H1 (cell line): ENCODE measurements at regions not wholly inside any gene's neighbourhood (a gene's known extent, or its start where the extent isn't known, plus 50 kb on each side); places are given as distances from the start of the nearest gene placed in this dataset.

Experiments used
- CTCF ChIA-PET: fragments of 300-600 bp; sonication (Branson Sonifier 250); formaldehyde crosslinking; loops from one replicate; lab custom pipeline; 2021; ENCODE audit not compliant: partially characterized antibody; lab: Charles Lee
- POLR2A ChIA-PET: fragments of 300-600 bp; sonication (Branson Sonifier 250); formaldehyde crosslinking; loops from one replicate; lab custom pipeline; 2021; ENCODE audit warnings: inconsistent platforms; ENCODE audit not compliant: partially characterized antibody; lab: Charles Lee
- DNase-seq, 2 experiments: peaks; one replicate each; pipeline versions ENCODE4 v3.0.0 to v3.0.0-alpha.2; 2010 to 2022; ENCODE audit warnings: low spot score in 2 of 2, low read depth in 1 of 2, mixed read lengths in 1 of 2
- FAIRE-seq: peaks from 2 replicates; lab custom pipeline; 2011; peaks lifted over from hg19 to GRCh38; lab: Jason Lieb, UNC
- H2AFZ ChIP-seq: 2 replicates; pipeline ENCODE4 v1.8.1; 2012; ENCODE audit warnings: low read length, inconsistent platforms
- H2AK5ac ChIP-seq: 2 replicates; pipeline ENCODE4 v1.6.1; 2013; ENCODE audit warnings: low read depth, low read length
- H2BK120ac ChIP-seq: replicated peaks from 2 replicates; pipeline ENCODE3; 2013; ENCODE audit warnings: low read depth, low read length, inconsistent platforms
- H2BK12ac ChIP-seq: 2 replicates; pipeline ENCODE4 v1.6.1; 2013; ENCODE audit warnings: low read depth, low read length
- H2BK15ac ChIP-seq: 2 replicates; pipeline ENCODE4 v1.6.1; 2013; ENCODE audit warnings: low read length
- H2BK20ac ChIP-seq: 2 replicates; pipeline ENCODE4 v1.6.1; 2013; ENCODE audit warnings: low read length
- H2BK5ac ChIP-seq: 2 replicates; pipeline ENCODE4 v1.6.1; 2013; ENCODE audit warnings: low read depth, low read length
- H3K14ac ChIP-seq: 2 replicates; pipeline ENCODE4 v1.6.1; 2013; ENCODE audit warnings: inconsistent platforms; ENCODE audit not compliant: insufficient read length
- H3K18ac ChIP-seq: 2 replicates; pipeline ENCODE4 v1.6.1; 2013; ENCODE audit warnings: low read length; ENCODE audit errors: extremely low read depth
- H3K23ac ChIP-seq: 2 replicates; pipeline ENCODE4 v1.6.1; 2013; ENCODE audit warnings: inconsistent platforms; ENCODE audit not compliant: insufficient read length
- H3K23me2 ChIP-seq: 2 replicates; pipeline ENCODE4 v1.6.1; 2013; ENCODE audit warnings: low read depth, low read length
- H3K27ac ChIP-seq: 2 replicates; pipeline ENCODE4 v1.6.1; 2011; ENCODE audit warnings: low read depth, low read length, inconsistent platforms
- H3K27me3 ChIP-seq, 4 experiments: replicated peaks in 1 of 4; 1 replicate in 1 of 4; 2 replicates in 3 of 4; pipeline versions ENCODE4 v1.6.1 to v1.8.1; 2011 to 2013; ENCODE audit warnings: low read length in 3 of 4, mild to moderate bottlenecking in 3 of 4, inconsistent platforms in 2 of 4, mixed read lengths in 2 of 4, moderate library complexity in 1 of 4; ENCODE audit not compliant: control insufficient read depth in 3 of 4, insufficient read depth in 3 of 4; ENCODE audit errors: extremely low read depth in 1 of 4
- H3K36me3 ChIP-seq, 4 experiments: 2 replicates each; pipeline versions ENCODE4 v1.6.1 to v1.8.1; 2011 to 2013; ENCODE audit warnings: mild to moderate bottlenecking in 4 of 4, low read length in 3 of 4, moderate library complexity in 2 of 4, control low read depth in 1 of 4, inconsistent platforms in 1 of 4; ENCODE audit not compliant: insufficient read depth in 4 of 4, control insufficient read depth in 2 of 4
- H3K4ac ChIP-seq: replicated peaks from 2 replicates; pipeline ENCODE3; 2013; ENCODE audit warnings: low read length, low read depth, mixed read lengths, inconsistent platforms; ENCODE audit not compliant: insufficient read length
- H3K4me1 ChIP-seq, 4 experiments: replicated peaks in 1 of 4; 1 replicate in 1 of 4; 2 replicates in 3 of 4; pipeline versions ENCODE4 v1.6.1 to v1.8.1; 2011 to 2013; ENCODE audit warnings: low read length in 3 of 4, inconsistent platforms in 2 of 4, mixed read lengths in 1 of 4; ENCODE audit not compliant: insufficient read depth in 4 of 4, control insufficient read depth in 3 of 4
- H3K4me2 ChIP-seq, 2 experiments: 2 replicates each; pipeline versions ENCODE4 v1.6.1 to v1.8.1; 2011 to 2013; ENCODE audit warnings: low read depth in 2 of 2, low read length in 2 of 2, control low read depth in 1 of 2, inconsistent platforms in 1 of 2, mild to moderate bottlenecking in 1 of 2; ENCODE audit not compliant: insufficient read depth in 1 of 2
- H3K4me3 ChIP-seq, 4 experiments: fragments of 200-600, 300-600 bp in 1 of 4; sonication (generic), shearing (Covaris generic), sonication (Bioruptor Twin) in 1 of 4; 2 replicates each; pipeline versions ENCODE4 v1.5.1 to v1.8.1; 2011 to 2016; ENCODE audit warnings: low read length in 4 of 4, low read depth in 3 of 4, control low read depth in 2 of 4, inconsistent platforms in 2 of 4, mild to moderate bottlenecking in 2 of 4, mixed read lengths in 1 of 4, moderate library complexity in 1 of 4; ENCODE audit not compliant: insufficient read depth in 2 of 4; ENCODE audit errors: extremely low read depth in 1 of 4
- H3K56ac ChIP-seq: replicated peaks from 2 replicates; pipeline ENCODE3; 2013; ENCODE audit warnings: low read depth, mild to moderate bottlenecking, mixed read lengths, low read length, inconsistent platforms; ENCODE audit not compliant: insufficient read length
- H3K79me1 ChIP-seq: 2 replicates; pipeline ENCODE4 v1.6.1; 2013; ENCODE audit warnings: low read depth, low read length, control low read depth
- H3K79me2 ChIP-seq, 2 experiments: 2 replicates each; pipeline versions ENCODE4 v1.6.1 to v1.8.1; 2012 to 2013; ENCODE audit warnings: low read length in 2 of 2, mild to moderate bottlenecking in 2 of 2, inconsistent platforms in 1 of 2; ENCODE audit not compliant: insufficient read depth in 2 of 2, control insufficient read depth in 1 of 2
- H3K9ac ChIP-seq, 4 experiments: replicated peaks in 1 of 4; 1 replicate in 1 of 4; 2 replicates in 3 of 4; pipeline versions ENCODE4 v1.6.1 to v1.8.1; 2011 to 2013; ENCODE audit warnings: low read depth in 3 of 4, low read length in 3 of 4, control low read depth in 2 of 4, mild to moderate bottlenecking in 2 of 4, moderate library complexity in 2 of 4, inconsistent platforms in 1 of 4; ENCODE audit errors: extremely low read depth in 1 of 4
- H3K9me3 ChIP-seq, 2 experiments: 2 replicates each; pipeline versions ENCODE4 v1.6.1 to v1.8.1; 2012 to 2013; ENCODE audit warnings: mild to moderate bottlenecking in 2 of 2, moderate library complexity in 2 of 2, control low read depth in 1 of 2, inconsistent platforms in 1 of 2, low read depth in 1 of 2, low read length in 1 of 2, mixed read lengths in 1 of 2; ENCODE audit not compliant: insufficient read depth in 2 of 2
- H4K20me1 ChIP-seq, 2 experiments: replicated peaks in 1 of 2; 2 replicates each; pipeline versions ENCODE3 to v1.8.1; 2011 to 2013; ENCODE audit warnings: inconsistent platforms in 2 of 2, low read length in 2 of 2, mild to moderate bottlenecking in 1 of 2; ENCODE audit not compliant: insufficient read depth in 2 of 2, control insufficient read depth in 1 of 2
- H4K5ac ChIP-seq: 2 replicates; pipeline ENCODE4 v1.6.1; 2013; ENCODE audit warnings: low read length, low read depth, mixed read lengths, inconsistent platforms; ENCODE audit not compliant: insufficient read length
- H4K8ac ChIP-seq: 2 replicates; pipeline ENCODE4 v1.8.0; 2013; ENCODE audit warnings: mild to moderate bottlenecking, moderate library complexity, low read length, inconsistent platforms; ENCODE audit not compliant: insufficient read depth; ENCODE audit errors: extremely low read depth
- H4K91ac ChIP-seq: replicated peaks from 2 replicates; pipeline ENCODE3; 2013; ENCODE audit warnings: low read length, mixed read lengths, inconsistent platforms; ENCODE audit not compliant: insufficient read length
- ASH2L ChIP-seq: fragments of 200-600, 300-600 bp; sonication (generic); IDR thresholded peaks from one replicate; pipeline ENCODE4 v1.7.1; 2017; ENCODE audit warnings: low read length
- ATF3 ChIP-seq: IDR thresholded peaks from 2 replicates; pipeline ENCODE4 v1.6.1; 2011; ENCODE audit warnings: low read depth, mild to moderate bottlenecking, low read length; ENCODE audit not compliant: insufficient read depth
- BCL11A ChIP-seq, 2 experiments: IDR thresholded peaks; one replicate each; pipeline ENCODE4 v1.6.1; 2011; ENCODE audit warnings: low read depth in 2 of 2, low read length in 2 of 2, mild to moderate bottlenecking in 2 of 2
- CBX8 ChIP-seq: fragments of 300-800, 300-1000 bp; sonication (generic); IDR thresholded peaks from 2 replicates; pipeline ENCODE4 v1.7.1; 2016; ENCODE audit warnings: low read depth, low read length, borderline replicate concordance
- CHD1 ChIP-seq: IDR thresholded peaks from 2 replicates; pipeline ENCODE4 v1.6.1; 2012; ENCODE audit warnings: low read depth, low read length, improper control_type of control experiment
- EP300 ChIP-seq, 2 experiments: IDR thresholded peaks; 1 replicate in 1 of 2; 2 replicates in 1 of 2; pipeline ENCODE4 v1.6.1; 2011 to 2012; ENCODE audit warnings: low read depth in 2 of 2, low read length in 2 of 2, mild to moderate bottlenecking in 2 of 2, borderline replicate concordance in 1 of 2, inconsistent platforms in 1 of 2, moderate library complexity in 1 of 2
- GABPA ChIP-seq: IDR thresholded peaks from 2 replicates; pipeline ENCODE4 v1.6.1; 2011; ENCODE audit warnings: mild to moderate bottlenecking, low read length, moderate library complexity, borderline replicate concordance; ENCODE audit not compliant: insufficient read depth
- POU5F1 ChIP-seq: IDR thresholded peaks from 2 replicates; pipeline ENCODE4 v1.6.1; 2011; ENCODE audit warnings: low read depth, mild to moderate bottlenecking, low read length, moderate library complexity
- RAD21 ChIP-seq, 2 experiments: IDR thresholded peaks in 1 of 2; conservative IDR thresholded peaks in 1 of 2; 2 replicates each; pipeline ENCODE4 v1.6.1; 2011; ENCODE audit warnings: low read depth in 2 of 2, low read length in 2 of 2, improper control_type of control experiment in 1 of 2, inconsistent platforms in 1 of 2, mild to moderate bottlenecking in 1 of 2, moderate library complexity in 1 of 2
- RBBP5 ChIP-seq: IDR thresholded peaks from 2 replicates; pipeline ENCODE4 v1.7.1; 2012; ENCODE audit warnings: low read depth, mild to moderate bottlenecking, inconsistent platforms, low read length, moderate library complexity, borderline replicate concordance
- RNF2 ChIP-seq: fragments of 200-900, 300-1000 bp; sonication (generic); IDR thresholded peaks from 2 replicates; pipeline ENCODE4 v1.7.1; 2016; ENCODE audit warnings: borderline replicate concordance, low read depth, mild to moderate bottlenecking, antibody characterized with exemption, low read length; ENCODE audit not compliant: poor library complexity, severe bottlenecking; ENCODE audit errors: missing control alignments
- SAP30 ChIP-seq: fragments of 300-600 bp; sonication (generic); IDR thresholded peaks from 2 replicates; pipeline ENCODE4 v1.7.1; 2012; ENCODE audit warnings: low read length, moderate library complexity, mild to moderate bottlenecking, inconsistent platforms; ENCODE audit not compliant: insufficient read depth, insufficient replicate concordance
- TAF1 ChIP-seq: IDR thresholded peaks from 2 replicates; pipeline ENCODE4 v1.6.1; 2011; ENCODE audit warnings: mild to moderate bottlenecking, low read depth, low read length
- TEAD4 ChIP-seq: IDR thresholded peaks from 2 replicates; pipeline ENCODE4 v1.6.1; 2012; ENCODE audit warnings: low read depth, low read length, inconsistent platforms, mixed read lengths
- WGBS, 2 experiments: shearing (Covaris generic) in 1 of 2; methylation state at CpG; one replicate each; pipeline versions ENCODE4 v1.1.6 to v1.1.7; 2013 to 2015; ENCODE audit warnings: low lambda C conversion rate in 2 of 2, mixed read lengths in 2 of 2, inconsistent platforms in 1 of 2, low coverage in 1 of 2, missing lambda C conversion rate in 1 of 2; ENCODE audit not compliant: insufficient replicate concordance in 2 of 2, insufficient coverage in 1 of 2, insufficient read length in 1 of 2; ENCODE audit errors: extremely low coverage in 1 of 2, missing lambda C conversion rate in 1 of 2; 5-methylcytosine and 5-hydroxymethylcytosine counted together

GRCh38 chrX:42396136-42396535, 381.8 kb downstream of the PPP1R2C start:
- Histone ChIP-seq H3K79me1 (no peaks in the 10 kb centered on the region), H4K8ac (no peak overlapping the region), H2AK5ac (no peak overlapping the region), H3K18ac (no peak overlapping the region), H3K23me2 (no peaks in the 10 kb centered on the region), H3K4me2 (no peak overlapping the region), H4K20me1 (no peaks in the 10 kb centered on the region), H3K27me3 (no peaks in the 10 kb centered on the region), H3K23ac (no peak overlapping the region), H3K4ac (no peak overlapping the region), H3K9me3 (no peaks in the 10 kb centered on the region), H3K56ac (no peak overlapping the region), H3K14ac (no peak overlapping the region), H3K9ac (no peak overlapping the region), H3K4me3 (no peak overlapping the region), H3K36me3 (no peaks in the 10 kb centered on the region), H3K27ac (no peak overlapping the region), H4K91ac (no peak overlapping the region), H2BK15ac (no peak overlapping the region), H2BK5ac (no peak overlapping the region), H2AFZ (no peak overlapping the region), H3K79me2 (no peaks in the 10 kb centered on the region), H2BK120ac (no peak overlapping the region), H4K5ac (no peak overlapping the region), H2BK12ac (no peak overlapping the region), H2BK20ac (no peak overlapping the region), H3K4me1 (no peaks in the 10 kb centered on the region)
- DNase-seq, result no peak
- POLR2A ChIA-PET, result no interaction called here
- CTCF ChIA-PET, result no interaction called here
- WGBS, 2 experiments, result 100% methylated on average over 3 of the region's 4 CpGs; no CpG with 5 or more reads in 1 of the 2 experiments
- TF ChIP-seq RNF2, result no peak
- no peak for TF ChIP-seq ATF3
- no peak for TF ChIP-seq BCL11A (IDR thresholded peaks at IDR 0.05; ENCODE audit: low read depth in 2 of 2, low read length in 2 of 2)
- TF ChIP-seq RAD21 (IDR thresholded peaks at IDR 0.05 in 1 of 2, conservative IDR thresholded peaks at IDR 0.05 in 1 of 2; ENCODE audit: low read depth in 2 of 2, low read length in 2 of 2), result no peak
- no peak for TF ChIP-seq POU5F1
- TF ChIP-seq ASH2L, result no peak
- TF ChIP-seq TAF1, result no peak
- no peak for TF ChIP-seq EP300 (IDR thresholded peaks at IDR 0.05; ENCODE audit: borderline replicate concordance in 1 of 2, low read depth in 2 of 2, low read length in 2 of 2)
- TF ChIP-seq SAP30, result no peak
- no peak for TF ChIP-seq RBBP5
- no peak for TF ChIP-seq GABPA
- no peak for TF ChIP-seq CHD1
- no peak for TF ChIP-seq CBX8
- TF ChIP-seq TEAD4, result no peak
- no peak for FAIRE-seq
